HG02885 (cell line): ENCODE measurements at regions not wholly inside any gene's neighbourhood (a gene's known extent, or its start where the extent isn't known, plus 50 kb on each side); places are given as distances from the start of the nearest gene placed in this dataset.
A peak's percentile ranks its signal among the peaks of the same experiment; 100 is the strongest.

Source experiments
- ATAC-seq: cut with Tn5 transposase; IDR thresholded peaks from one replicate; pipeline ENCODE4 v1.9.1; 2021; ENCODE audit warnings: mild to moderate bottlenecking; ENCODE audit not compliant: unreplicated experiment, poor library complexity

- ATAC-seq, result peak; percentile 88
Measured at GRCh38 chr9:107158321-107158720, 124.8 kb upstream of the RAD23B start.

- no peak for ATAC-seq
Measured at GRCh38 chr9:107161338-107161737, 121.7 kb upstream of the RAD23B start.

GRCh38 chr9:107163370-107163769, 119.7 kb upstream of the RAD23B start:
- ATAC-seq, result no peak

- no peak for ATAC-seq
Measured at GRCh38 chr9:107169796-107170195, 113.3 kb upstream of the RAD23B start.

- ATAC-seq, result no peak
Measured at GRCh38 chr9:107170801-107171200, 112.3 kb upstream of the RAD23B start.

- peak; percentile 58 for ATAC-seq
Measured at GRCh38 chr9:107172160-107172978, 110.7 kb upstream of the RAD23B start.

- ATAC-seq, result peak; percentile 74
Measured at GRCh38 chr9:107172979-107173347, 110.1 kb upstream of the RAD23B start.

GRCh38 chr9:107173422-107174180, 109.5 kb upstream of the RAD23B start:
- ATAC-seq, result peak; percentile 25

GRCh38 chr9:107174441-107174840, 108.6 kb upstream of the RAD23B start:
- ATAC-seq, result no peak

- ATAC-seq, result no peak
Measured at GRCh38 chr9:107175041-107175440, 108.0 kb upstream of the RAD23B start.

GRCh38 chr9:107175816-107176435, 107.2 kb upstream of the RAD23B start:
- ATAC-seq, result no peak

GRCh38 chr9:107176436-107177151, 106.5 kb upstream of the RAD23B start:
- ATAC-seq, result no peak

GRCh38 chr9:107177243-107177839, 105.7 kb upstream of the RAD23B start:
- ATAC-seq, result peak; percentile 38

- ATAC-seq, result no peak
Measured at GRCh38 chr9:107177857-107178256, 105.2 kb upstream of the RAD23B start.

- ATAC-seq, result no peak
Measured at GRCh38 chr9:107178293-107178692, 104.8 kb upstream of the RAD23B start.

GRCh38 chr9:107180206-107180605, 102.9 kb upstream of the RAD23B start:
- ATAC-seq, result no peak

- no peak for ATAC-seq
Measured at GRCh38 chr9:107183176-107183575, 99.9 kb upstream of the RAD23B start.

GRCh38 chr9:107188376-107188775, 94.7 kb upstream of the RAD23B start:
- no peak for ATAC-seq

GRCh38 chr9:107190061-107190935, 92.8 kb upstream of the RAD23B start:
- ATAC-seq, result no peak
